SJCRH30 (cell line): ENCODE measurements at regions not wholly inside any gene's neighbourhood (a gene's known extent, or its start where the extent isn't known, plus 50 kb on each side); places are given as distances from the start of the nearest gene placed in this dataset.
"Not testable (repeated sequence)": the region's sequence is repeated elsewhere in the genome, so short reads cannot be mapped to it uniquely, and the experiment has no call there.

ENCODE experiments used
- DNase-seq, 2 experiments: peaks; one replicate each; pipeline ENCODE4 v3.0.0-alpha.2; 2015 to 2020
- H3K27ac ChIP-seq: fragments of 250-450 bp; sonication (Bioruptor Pico); 2 replicates; pipeline ENCODE4 v1.5.1; 2020; ENCODE audit warnings: mild to moderate bottlenecking, moderate library complexity
- H3K27me3 ChIP-seq: fragments of 250-450 bp; sonication (Bioruptor Pico); 2 replicates; pipeline ENCODE4 v1.5.1; 2020; ENCODE audit warnings: mild to moderate bottlenecking, moderate library complexity
- H3K36me3 ChIP-seq: fragments of 250-450 bp; sonication (Bioruptor Pico); 2 replicates; pipeline ENCODE4 v1.5.1; 2020; ENCODE audit warnings: mild to moderate bottlenecking, moderate library complexity
- H3K4me1 ChIP-seq: fragments of 250-450 bp; sonication (Bioruptor Pico); 2 replicates; pipeline ENCODE4 v1.5.1; 2020; ENCODE audit warnings: mild to moderate bottlenecking, moderate library complexity
- H3K4me3 ChIP-seq: fragments of 250-450 bp; sonication (Bioruptor Pico); 2 replicates; pipeline ENCODE4 v1.5.1; 2020; ENCODE audit warnings: mild to moderate bottlenecking, moderate library complexity
- H3K9me3 ChIP-seq: fragments of 250-450 bp; sonication (Bioruptor Pico); replicated peaks from 2 replicates; pipeline ENCODE4 v1.5.1; 2020; ENCODE audit warnings: mild to moderate bottlenecking, moderate library complexity

GRCh38 chr18:40281356-40281755, 1673.7 kb upstream of the PIK3C3 start:
- DNase-seq, H3K4me3 ChIP-seq, H3K9me3 ChIP-seq, H3K36me3 ChIP-seq, H3K27ac ChIP-seq, H3K27me3 ChIP-seq, H3K4me1 ChIP-seq: not testable (repeated sequence)

GRCh38 chr18:40274618-40275196, 1680.3 kb upstream of the PIK3C3 start:
- H3K4me3 ChIP-seq = no peak overlapping the region
- H3K27me3 ChIP-seq = no peaks in the 10 kb centered on the region
- no peaks in the 10 kb centered on the region for H3K36me3 ChIP-seq

DNA sequence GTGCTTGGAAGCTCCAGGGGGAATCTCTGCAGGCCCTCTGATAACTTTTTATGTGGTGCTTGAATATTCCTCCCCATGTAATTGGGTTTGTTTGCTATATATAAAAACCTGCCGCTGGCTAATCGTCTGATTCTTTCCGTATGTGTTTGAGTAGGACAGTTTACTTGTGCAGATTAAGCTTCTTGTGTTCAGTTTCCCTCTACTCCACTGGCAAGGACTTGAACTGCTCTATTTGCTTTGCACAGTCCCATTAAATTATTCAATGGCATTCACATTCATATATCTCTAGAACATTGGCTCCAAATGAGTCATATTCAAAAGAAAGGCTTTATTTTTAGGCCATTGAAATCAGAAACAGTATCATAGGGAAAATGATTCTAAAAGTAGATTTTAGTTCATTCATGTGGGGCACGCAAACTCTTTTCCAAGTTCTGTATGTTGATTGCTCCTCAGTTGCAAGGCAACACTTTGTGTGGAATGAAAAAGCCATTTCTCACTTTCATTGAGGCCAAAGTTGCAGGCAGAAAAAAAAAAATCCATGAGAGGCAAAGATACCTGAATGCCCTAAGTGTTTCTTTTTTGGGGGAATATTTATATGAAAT, 1682.3 kb upstream of the PIK3C3 start:
- no peak overlapping the region for H3K27ac ChIP-seq
- no peaks in the 10 kb centered on the region for H3K9me3 ChIP-seq
- no peaks in the 10 kb centered on the region for H3K4me1 ChIP-seq
- H3K36me3 ChIP-seq = no peaks in the 10 kb centered on the region
- H3K27me3 ChIP-seq = no peaks in the 10 kb centered on the region
- DNase-seq = no peak
- no peak overlapping the region for H3K4me3 ChIP-seq

More at GRCh38 chr18:40274618-40275196, 1680.3 kb upstream of the PIK3C3 start:
- no peak overlapping the region for H3K27ac ChIP-seq
- no peaks in the 10 kb centered on the region for H3K9me3 ChIP-seq
- DNase-seq = no peak
- no peaks in the 10 kb centered on the region for H3K4me1 ChIP-seq

DNA sequence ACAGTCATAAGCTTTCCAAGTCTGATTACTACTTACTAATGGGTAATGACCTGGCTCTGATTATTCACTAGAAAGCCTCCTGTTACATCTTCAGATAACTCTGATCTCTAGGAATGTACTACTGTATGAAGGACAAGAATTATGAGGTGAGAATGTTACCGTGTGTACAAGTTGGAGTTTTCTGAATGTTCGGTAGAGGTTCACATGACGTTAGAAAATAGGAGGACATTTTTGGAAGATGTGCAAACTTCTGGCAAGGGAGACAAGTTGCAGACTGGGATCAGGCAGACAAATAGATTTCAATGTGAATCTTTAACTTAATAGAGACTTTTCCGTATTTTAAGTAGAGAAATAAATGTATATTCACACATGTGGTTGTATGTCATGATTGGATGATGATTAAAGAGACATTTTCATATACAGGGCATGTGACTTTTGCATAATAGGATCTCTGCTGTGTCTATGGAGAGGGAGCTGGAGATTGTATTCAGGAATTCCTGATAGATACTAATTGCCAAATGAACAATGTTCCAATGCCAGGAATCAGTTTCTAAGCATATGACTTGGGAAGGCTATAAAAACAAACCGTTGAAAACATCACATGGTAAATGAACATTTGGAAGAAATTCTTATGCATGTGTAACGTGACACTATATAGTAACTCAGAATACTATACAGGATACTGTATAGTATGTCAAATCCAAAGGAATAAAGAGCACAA, 1695.8 kb upstream of the PIK3C3 start:
- Histone ChIP-seq H3K4me3 (no peak overlapping the region), H3K9me3 (no peaks in the 10 kb centered on the region), H3K4me1 (no peaks in the 10 kb centered on the region), H3K27me3 (no peaks in the 10 kb centered on the region), H3K27ac (no peak overlapping the region), H3K36me3 (no peaks in the 10 kb centered on the region)
- DNase-seq = no peak

DNA sequence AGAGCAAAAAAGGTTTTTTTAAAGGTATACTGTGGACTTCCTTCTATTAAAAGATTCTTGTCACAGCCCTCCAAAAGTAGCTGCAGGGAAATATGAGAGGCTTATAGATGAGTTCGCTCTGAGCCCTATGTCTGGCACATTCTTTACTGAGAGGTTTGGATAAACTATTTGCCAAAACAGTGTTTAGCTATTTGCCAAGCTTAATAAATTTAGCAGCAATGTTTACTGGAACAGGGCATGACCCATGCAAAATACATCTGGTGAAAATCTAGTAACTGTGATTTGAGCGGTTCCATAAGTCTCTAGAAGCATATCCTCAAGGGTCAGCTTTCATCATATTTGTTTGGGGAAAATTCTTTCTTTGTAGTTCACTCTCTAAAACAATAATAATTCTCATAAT, 1696.7 kb upstream of the PIK3C3 start:
- Histone ChIP-seq H3K36me3 (no peaks in the 10 kb centered on the region), H3K4me3 (no peak overlapping the region), H3K4me1 (no peaks in the 10 kb centered on the region), H3K27ac (no peak overlapping the region), H3K27me3 (no peaks in the 10 kb centered on the region), H3K9me3 (no peaks in the 10 kb centered on the region)
- DNase-seq = no peak

- no peak for DNase-seq
- H3K4me1 ChIP-seq = no peaks in the 10 kb centered on the region
- H3K9me3 ChIP-seq = no peaks in the 10 kb centered on the region
- no peak overlapping the region for H3K4me3 ChIP-seq
- H3K36me3 ChIP-seq = no peaks in the 10 kb centered on the region
- no peaks in the 10 kb centered on the region for H3K27me3 ChIP-seq
- no peak overlapping the region for H3K27ac ChIP-seq
Observed at GRCh38 chr18:40250236-40250635, 1704.8 kb upstream of the PIK3C3 start.

DNA sequence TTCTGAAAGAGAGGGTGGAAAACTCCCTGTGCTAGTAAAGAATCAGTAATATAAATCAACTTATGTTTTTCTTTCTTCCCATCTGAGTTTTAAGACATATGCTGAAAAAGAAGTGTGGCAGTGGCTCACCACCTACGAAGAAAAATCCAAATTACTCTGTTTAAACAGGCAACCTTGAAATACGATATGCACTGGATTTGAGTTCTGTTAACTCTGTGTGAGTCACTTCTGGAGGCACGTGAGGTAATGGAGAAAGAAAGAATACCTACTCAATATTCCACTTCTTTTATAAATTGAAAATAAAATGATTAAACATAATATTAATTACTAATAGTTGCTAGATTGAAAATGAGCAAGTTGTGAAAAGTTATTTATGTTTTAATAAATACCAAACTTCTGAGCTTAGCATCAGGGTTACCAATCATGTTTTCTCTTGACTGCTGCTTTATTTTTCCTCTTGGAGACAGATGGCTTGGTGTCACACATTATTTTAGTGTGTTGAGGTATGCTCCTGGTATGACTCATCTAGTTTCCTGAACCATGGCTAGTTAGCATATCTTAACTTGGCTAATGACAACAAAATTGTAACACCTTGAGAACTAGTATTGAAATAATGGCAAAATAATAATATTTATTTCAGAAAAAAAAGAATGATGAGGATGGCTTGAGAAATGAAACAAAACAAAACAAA, 1705.5 kb upstream of the PIK3C3 start:
- peak in 1 of 2 experiments; percentile 1 for DNase-seq
- no peaks in the 10 kb centered on the region for H3K9me3 ChIP-seq
- no peak overlapping the region for H3K4me3 ChIP-seq
- H3K36me3 ChIP-seq = no peaks in the 10 kb centered on the region
- H3K4me1 ChIP-seq = no peaks in the 10 kb centered on the region
- H3K27me3 ChIP-seq = no peaks in the 10 kb centered on the region
- H3K27ac ChIP-seq = no peak overlapping the region

GRCh38 chr18:40245612-40246011, 1709.4 kb upstream of the PIK3C3 start:
- H3K27ac ChIP-seq, H3K36me3 ChIP-seq, H3K4me3 ChIP-seq, H3K4me1 ChIP-seq, DNase-seq, H3K27me3 ChIP-seq, H3K9me3 ChIP-seq: not testable (repeated sequence)

- DNase-seq = no peak
- H3K27me3 ChIP-seq = no peaks in the 10 kb centered on the region
- no peak overlapping the region for H3K4me3 ChIP-seq
- no peak overlapping the region for H3K27ac ChIP-seq
- no peaks in the 10 kb centered on the region for H3K36me3 ChIP-seq
- no peaks in the 10 kb centered on the region for H3K9me3 ChIP-seq
- H3K4me1 ChIP-seq = no peaks in the 10 kb centered on the region
Observed at GRCh38 chr18:40243607-40244006, 1711.4 kb upstream of the PIK3C3 start.

GRCh38 chr18:40235836-40236235, 1719.2 kb upstream of the PIK3C3 start:
- Histone ChIP-seq H3K36me3 (no peaks in the 10 kb centered on the region), H3K9me3 (no peaks in the 10 kb centered on the region), H3K4me1 (no peaks in the 10 kb centered on the region), H3K4me3 (no peak overlapping the region), H3K27ac (no peak overlapping the region), H3K27me3 (no peaks in the 10 kb centered on the region)
- no peak for DNase-seq

- H3K4me1 ChIP-seq = no peaks in the 10 kb centered on the region
- DNase-seq = no peak
- H3K27me3 ChIP-seq = no peaks in the 10 kb centered on the region
- H3K9me3 ChIP-seq = no peaks in the 10 kb centered on the region
- no peak overlapping the region for H3K27ac ChIP-seq
- no peak overlapping the region for H3K4me3 ChIP-seq
- H3K36me3 ChIP-seq = no peaks in the 10 kb centered on the region
Observed at GRCh38 chr18:40235323-40235722, 1719.7 kb upstream of the PIK3C3 start.

DNA sequence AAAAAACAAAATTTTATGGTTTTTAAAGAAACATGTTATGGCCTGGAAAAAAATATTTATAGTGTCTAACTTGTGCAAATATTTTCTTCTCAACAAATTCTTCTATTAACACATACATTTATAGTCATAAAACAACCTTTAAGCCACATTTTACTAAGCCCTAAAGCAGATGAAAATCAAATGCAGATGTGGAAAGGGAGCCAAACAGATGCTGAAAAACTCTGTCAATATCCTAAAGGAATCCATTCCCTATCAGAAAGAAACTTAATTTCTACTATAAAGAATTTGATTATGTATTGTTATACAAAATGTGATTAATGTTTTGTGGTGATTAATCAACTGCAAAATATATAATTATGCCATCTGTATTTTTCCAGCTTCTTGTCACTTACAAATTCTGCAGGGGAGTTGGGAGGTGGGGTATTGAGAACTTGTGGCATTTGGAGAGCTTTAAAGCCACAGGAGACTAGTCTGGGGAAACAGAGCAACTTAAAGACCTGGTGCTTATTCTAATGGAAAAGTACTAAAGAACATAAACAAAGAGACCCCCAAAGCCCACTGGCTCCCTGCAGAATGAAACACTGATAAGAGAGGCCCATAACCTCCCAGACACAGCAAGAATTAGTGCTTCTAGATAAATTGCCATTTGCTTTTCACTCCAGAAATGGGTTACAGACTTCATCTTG, 1721.0 kb upstream of the PIK3C3 start:
- no peak overlapping the region for H3K27ac ChIP-seq
- no peak overlapping the region for H3K4me3 ChIP-seq
- H3K36me3 ChIP-seq = no peaks in the 10 kb centered on the region
- DNase-seq = no peak
- H3K27me3 ChIP-seq = no peaks in the 10 kb centered on the region
- H3K4me1 ChIP-seq = no peaks in the 10 kb centered on the region
- no peaks in the 10 kb centered on the region for H3K9me3 ChIP-seq

DNA sequence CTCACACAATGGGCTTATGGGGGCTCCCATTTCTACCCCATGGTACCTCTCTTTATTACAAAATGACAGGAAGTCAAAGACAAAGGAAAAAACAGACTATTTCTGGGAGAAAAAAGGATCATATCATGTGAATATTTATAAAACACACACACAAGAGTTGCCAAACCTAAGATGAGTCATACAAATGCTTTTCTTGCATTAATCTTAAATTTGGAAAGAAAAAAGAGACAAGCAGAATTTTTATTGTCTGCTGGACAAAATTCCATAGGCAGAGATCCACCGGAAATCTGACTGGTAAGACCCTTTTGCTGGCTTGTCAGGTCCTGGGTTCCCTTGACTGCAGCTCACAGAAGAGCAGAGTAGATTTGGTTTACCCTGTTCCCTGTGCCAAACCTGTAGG, 1732.3 kb upstream of the PIK3C3 start:
- Histone ChIP-seq H3K27me3 (no peaks in the 10 kb centered on the region), H3K4me3 (no peak overlapping the region), H3K9me3 (no peaks in the 10 kb centered on the region), H3K27ac (no peak overlapping the region), H3K36me3 (no peaks in the 10 kb centered on the region), H3K4me1 (no peaks in the 10 kb centered on the region)
- no peak for DNase-seq

DNA sequence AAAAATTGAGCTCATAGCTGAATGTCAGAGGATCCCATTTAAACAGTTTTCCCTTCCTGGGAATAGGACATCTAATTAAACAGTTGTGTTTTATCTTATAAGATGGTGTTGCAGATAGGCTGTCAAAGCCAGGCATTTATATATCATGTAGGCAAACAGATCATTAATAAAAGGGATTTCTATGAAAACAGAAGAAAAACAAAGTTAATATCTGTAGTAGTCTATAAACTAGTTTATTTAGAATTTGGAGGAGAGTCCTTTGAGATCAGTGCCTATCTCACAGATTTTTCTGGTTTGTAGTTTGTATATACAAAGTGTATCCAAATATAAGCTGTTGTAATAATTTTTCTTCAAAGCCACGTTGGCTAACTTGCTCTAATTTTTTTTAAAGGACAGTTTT, 1738.2 kb upstream of the PIK3C3 start:
- no peak overlapping the region for H3K4me3 ChIP-seq
- H3K27me3 ChIP-seq = no peaks in the 10 kb centered on the region
- no peak for DNase-seq
- H3K36me3 ChIP-seq = no peaks in the 10 kb centered on the region
- H3K4me1 ChIP-seq = no peaks in the 10 kb centered on the region
- H3K9me3 ChIP-seq = no peaks in the 10 kb centered on the region
- H3K27ac ChIP-seq = no peak overlapping the region

GRCh38 chr18:40215979-40216378, 1739.1 kb upstream of the PIK3C3 start:
- DNase-seq = no peak
- no peak overlapping the region for H3K27ac ChIP-seq
- no peaks in the 10 kb centered on the region for H3K4me1 ChIP-seq
- no peaks in the 10 kb centered on the region for H3K36me3 ChIP-seq
- H3K27me3 ChIP-seq = no peaks in the 10 kb centered on the region
- no peaks in the 10 kb centered on the region for H3K9me3 ChIP-seq
- H3K4me3 ChIP-seq = no peak overlapping the region
